Epithelial cell of esophagus (primary cell): ENCODE measurements at regions not wholly inside any gene's neighbourhood (a gene's known extent, or its start where the extent isn't known, plus 50 kb on each side); places are given as distances from the start of the nearest gene placed in this dataset.
A peak's percentile ranks its signal among the peaks of the same experiment; 100 is the strongest.
"Not testable (repeated sequence)": the region's sequence is repeated elsewhere in the genome, so short reads cannot be mapped to it uniquely, and the experiment has no call there.

Source experiments
- DNase-seq: peaks from one replicate; pipeline ENCODE4 v3.0.0; 2010; ENCODE audit warnings: low read depth
- H3K4me3 ChIP-seq: 2 replicates; pipeline ENCODE4 v1.5.1; 2011; ENCODE audit warnings: mild to moderate bottlenecking, low read length, control low read depth
- TF ChIP-seq, protein P1 (sequence below): IDR thresholded peaks from 2 replicates; pipeline ENCODE4 v1.5.1; 2011; ENCODE audit warnings: low read depth, mild to moderate bottlenecking, low read length, control low read depth, inconsistent platforms; ENCODE audit not compliant: insufficient read depth; ENCODE audit errors: missing control alignments

DNA sequence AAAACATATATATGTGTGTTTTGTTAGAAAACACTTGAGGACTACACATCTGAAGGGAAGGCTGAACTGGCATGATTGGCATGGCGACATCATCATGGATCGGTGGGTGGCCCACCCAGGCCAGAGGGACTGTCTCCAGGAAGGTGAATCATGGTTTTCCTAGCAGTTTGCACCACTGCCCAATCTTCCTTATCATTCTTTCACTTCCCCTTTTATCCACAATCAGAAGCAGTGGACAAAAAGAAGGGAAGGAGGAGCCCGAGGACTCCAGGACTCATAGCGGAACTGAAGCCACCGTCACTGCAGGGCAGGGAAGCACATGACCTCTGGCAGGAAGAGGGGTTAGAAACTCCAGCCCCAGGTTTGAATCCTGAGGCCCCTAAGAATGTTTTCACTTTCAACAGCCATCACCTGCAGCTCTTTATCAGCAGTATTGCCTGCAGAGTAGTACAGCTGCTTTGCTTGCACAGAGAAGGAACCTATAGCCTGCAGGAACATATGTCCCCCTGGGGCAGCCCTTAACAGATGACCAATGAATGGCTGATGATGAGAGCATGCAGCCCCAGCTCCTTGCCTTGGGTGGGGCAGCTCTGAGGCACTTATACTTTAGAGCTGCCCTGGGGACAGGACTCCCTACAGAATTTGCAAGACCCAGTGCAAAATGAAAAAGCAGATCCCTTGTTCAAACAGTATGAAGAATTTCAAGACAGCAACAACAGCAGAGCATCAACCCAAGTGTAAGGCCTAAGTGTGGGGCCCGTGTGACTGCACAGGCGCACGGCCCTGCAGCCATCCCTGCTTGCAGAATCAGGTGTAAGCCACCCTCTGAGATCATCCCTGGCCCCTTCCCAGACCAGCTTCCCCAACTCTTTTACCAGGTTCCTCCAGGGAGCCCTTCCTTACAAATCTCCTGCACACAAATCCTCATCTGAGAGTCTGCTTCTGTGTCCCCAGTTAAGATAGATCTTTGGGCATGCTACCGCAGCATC lies 241.8 kb upstream of the IRF2BP2 start:
- H3K4me3 ChIP-seq: no peak overlapping the region
- TF ChIP-seq, protein P1, sequence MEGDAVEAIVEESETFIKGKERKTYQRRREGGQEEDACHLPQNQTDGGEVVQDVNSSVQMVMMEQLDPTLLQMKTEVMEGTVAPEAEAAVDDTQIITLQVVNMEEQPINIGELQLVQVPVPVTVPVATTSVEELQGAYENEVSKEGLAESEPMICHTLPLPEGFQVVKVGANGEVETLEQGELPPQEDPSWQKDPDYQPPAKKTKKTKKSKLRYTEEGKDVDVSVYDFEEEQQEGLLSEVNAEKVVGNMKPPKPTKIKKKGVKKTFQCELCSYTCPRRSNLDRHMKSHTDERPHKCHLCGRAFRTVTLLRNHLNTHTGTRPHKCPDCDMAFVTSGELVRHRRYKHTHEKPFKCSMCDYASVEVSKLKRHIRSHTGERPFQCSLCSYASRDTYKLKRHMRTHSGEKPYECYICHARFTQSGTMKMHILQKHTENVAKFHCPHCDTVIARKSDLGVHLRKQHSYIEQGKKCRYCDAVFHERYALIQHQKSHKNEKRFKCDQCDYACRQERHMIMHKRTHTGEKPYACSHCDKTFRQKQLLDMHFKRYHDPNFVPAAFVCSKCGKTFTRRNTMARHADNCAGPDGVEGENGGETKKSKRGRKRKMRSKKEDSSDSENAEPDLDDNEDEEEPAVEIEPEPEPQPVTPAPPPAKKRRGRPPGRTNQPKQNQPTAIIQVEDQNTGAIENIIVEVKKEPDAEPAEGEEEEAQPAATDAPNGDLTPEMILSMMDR: no peak
- DNase-seq: peak; percentile 52

DNA sequence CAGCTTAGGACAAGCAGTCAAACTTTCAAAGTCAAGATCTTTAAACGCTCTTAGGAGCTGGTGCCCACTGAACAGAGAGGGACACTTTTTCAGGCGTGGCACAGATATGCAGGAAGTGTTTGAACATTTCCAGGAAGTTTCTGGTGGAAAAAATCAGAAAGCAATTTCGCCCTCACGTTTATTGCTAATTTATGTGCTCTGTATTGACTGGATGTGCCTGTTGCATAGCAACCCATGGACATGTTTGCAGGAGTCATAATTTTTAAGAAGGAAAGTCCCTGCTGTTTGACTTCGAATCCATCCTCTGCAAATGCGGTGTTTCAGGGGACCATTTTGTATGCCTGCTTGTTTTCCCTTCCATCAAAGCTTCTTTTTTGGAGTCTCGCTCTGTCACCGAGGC lies 239.9 kb upstream of the IRF2BP2 start:
- TF ChIP-seq, protein P1: no peak
- H3K4me3 ChIP-seq: no peak overlapping the region
- DNase-seq: no peak

DNA sequence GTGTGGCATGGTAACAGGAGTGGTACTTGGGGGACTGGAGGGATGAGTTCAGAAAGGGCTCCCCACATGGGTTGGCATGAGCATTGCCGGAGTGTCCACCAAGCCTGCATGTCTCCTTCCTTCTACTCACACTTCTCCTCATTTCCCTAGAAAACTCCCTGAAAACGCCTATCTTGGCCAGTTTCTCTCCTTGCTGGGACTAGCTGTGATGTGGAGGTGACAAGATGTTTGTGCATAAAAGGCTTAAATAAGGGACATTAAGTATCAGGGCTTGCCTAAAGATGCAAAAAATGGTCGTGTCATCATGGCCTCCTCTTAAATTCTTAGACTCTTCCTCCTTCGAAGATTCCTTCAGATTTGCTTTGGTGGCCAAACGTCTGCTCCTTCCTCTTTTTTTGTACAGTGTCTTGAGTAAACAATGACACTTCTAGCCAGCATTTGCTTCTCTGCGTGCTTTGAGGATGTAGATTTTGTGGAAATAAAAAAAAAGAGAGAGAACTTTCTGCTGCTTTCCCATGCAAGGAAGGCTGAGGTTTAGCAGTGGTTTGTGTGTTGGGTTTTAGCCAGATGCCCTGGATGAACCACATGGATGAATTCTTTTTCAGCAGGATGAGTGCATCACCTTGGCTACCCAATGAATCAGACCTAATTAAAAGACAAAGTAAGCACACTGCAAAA lies 239.1 kb upstream of the IRF2BP2 start:
- no peak overlapping the region for H3K4me3 ChIP-seq
- TF ChIP-seq, protein P1: no peak
- peak; percentile 49 for DNase-seq

DNA sequence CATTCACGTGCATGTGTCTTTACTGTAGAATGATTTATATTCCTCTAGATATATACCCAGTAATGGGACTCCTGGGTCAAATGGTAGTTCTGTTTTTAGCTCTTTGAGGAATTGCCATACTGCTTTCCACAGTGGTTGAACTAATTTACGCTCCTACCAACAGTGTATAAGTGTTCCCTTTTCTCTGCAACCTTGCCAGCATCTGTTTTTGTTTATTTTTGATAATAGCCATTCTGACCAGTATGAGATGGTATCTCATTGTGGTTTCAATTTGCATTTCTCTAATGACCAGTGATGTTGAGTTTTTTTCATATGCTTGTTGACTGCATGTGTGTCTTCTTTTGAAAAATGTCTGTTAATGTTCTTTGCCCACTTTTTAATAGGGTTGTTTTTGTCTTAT lies 236.8 kb upstream of the IRF2BP2 start:
- DNase-seq, H3K4me3 ChIP-seq: not testable (repeated sequence)

DNA sequence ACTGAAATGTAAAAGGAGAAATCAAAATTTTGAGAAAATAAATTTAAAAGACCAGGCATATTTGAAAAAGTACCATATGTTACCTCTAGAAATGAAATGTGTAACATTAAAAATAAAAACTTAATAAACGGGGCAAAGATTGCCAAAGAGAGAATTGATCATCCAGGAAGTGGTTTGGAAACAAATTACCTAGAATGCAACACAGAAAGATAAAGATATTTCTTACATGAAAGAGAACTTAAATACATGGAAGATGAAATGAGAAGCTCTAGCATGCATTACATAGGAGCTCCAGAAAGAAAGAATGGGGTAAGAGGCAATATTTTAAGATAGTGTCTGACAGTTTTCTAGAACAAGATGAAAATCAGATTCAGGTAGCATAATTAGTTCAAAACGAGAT lies 235.9 kb upstream of the IRF2BP2 start:
- H3K4me3 ChIP-seq: no peak overlapping the region
- TF ChIP-seq, protein P1: no peak
- DNase-seq: no peak

DNA sequence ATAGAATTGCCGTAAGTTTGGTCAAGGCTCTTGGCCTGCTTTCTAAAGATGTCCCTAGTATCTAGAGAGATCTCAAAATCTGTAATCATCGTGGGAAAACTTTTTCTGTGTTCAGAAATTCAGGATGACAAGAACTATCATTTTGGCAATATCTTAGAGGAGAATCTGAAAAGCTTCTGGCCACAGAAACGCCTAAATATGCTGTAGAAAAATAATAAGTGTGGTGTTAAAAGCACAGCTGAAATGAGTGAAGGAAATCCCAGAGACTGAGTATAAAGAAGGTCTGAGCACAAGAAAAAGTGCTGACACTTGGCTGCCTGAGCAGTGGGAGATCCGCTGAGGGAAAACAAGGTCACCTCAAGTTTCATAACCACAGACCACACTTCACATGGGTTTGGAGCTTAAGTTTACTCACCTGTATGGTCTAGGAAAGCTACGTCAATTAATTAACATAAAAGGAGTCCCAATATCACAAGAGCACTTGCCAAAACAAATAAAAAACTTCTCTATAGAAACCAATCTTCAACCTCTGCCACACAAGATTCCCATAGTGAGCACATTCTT lies 235.2 kb upstream of the IRF2BP2 start:
- DNase-seq: no peak
- no peak overlapping the region for H3K4me3 ChIP-seq
- TF ChIP-seq, protein P1: no peak

DNA sequence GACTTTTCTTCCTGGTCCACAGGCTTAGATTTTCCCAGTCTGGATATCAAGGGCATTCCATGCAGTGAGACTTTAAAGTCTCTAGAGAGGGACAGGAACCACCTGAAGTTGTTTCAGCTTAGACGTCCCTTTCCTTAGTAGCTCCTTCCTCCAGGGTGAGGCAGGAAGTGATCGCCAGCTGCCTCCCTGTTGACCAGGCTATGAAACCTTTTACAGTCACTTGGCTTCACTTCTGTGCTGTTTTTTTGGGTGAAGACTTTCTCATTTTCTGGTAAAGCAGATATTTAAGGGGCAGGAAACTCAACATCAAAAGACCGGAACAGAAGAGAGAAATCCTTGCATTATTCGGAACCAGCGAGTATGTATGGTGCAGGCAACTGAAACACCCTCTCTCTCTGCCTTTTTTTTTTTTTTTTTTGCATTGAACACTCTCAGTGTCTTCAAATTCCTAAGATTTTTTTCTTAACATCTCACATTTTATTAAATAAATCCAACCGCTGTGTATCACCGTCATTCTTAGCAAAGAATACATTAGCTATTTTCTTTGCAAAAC lies 234.6 kb upstream of the IRF2BP2 start:
- no peak overlapping the region for H3K4me3 ChIP-seq
- TF ChIP-seq, protein P1: no peak
- no peak for DNase-seq
